Liver (tissue), 8 donors: ENCODE measurements at regions not wholly inside any gene's neighbourhood (a gene's known extent, or its start where the extent isn't known, plus 50 kb on each side); places are given as distances from the start of the nearest gene placed in this dataset.
A peak's percentile ranks its signal among the peaks of the same experiment; 100 is the strongest.
"Not testable (repeated sequence)": the region's sequence is repeated elsewhere in the genome, so short reads cannot be mapped to it uniquely, and the experiment has no call there.

ENCODE experiments used
- DNase-seq: peaks from one replicate; pipeline ENCODE4 v3.0.0-alpha.2; 2017; ENCODE audit warnings: low spot score
- H3K27ac ChIP-seq, 2 donors: one replicate each; pipeline ENCODE4 v1.7.0; 2013; ENCODE audit warnings: inconsistent platforms in 2 of 2, low read length in 2 of 2, control low read depth in 1 of 2, low read depth in 1 of 2, mild to moderate bottlenecking in 1 of 2
- H3K27me3 ChIP-seq, 4 donors: one replicate each; pipeline versions ENCODE4 v1.6.1 to v1.7.0; 2013; ENCODE audit warnings: low read length in 3 of 4, inconsistent platforms in 1 of 4, mild to moderate bottlenecking in 1 of 4, moderate library complexity in 1 of 4; ENCODE audit not compliant: control insufficient read depth in 4 of 4, insufficient read depth in 4 of 4
- H3K36me3 ChIP-seq, 4 donors: one replicate each; pipeline versions ENCODE4 v1.6.1 to v1.7.0; 2013; ENCODE audit warnings: low read length in 3 of 4, mild to moderate bottlenecking in 3 of 4, low read depth in 1 of 4, moderate library complexity in 1 of 4; ENCODE audit not compliant: control insufficient read depth in 4 of 4, insufficient read depth in 3 of 4
- H3K4me1 ChIP-seq, 4 donors: one replicate each; pipeline versions ENCODE4 v1.6.1 to v1.7.0; 2013; ENCODE audit warnings: low read length in 3 of 4, mild to moderate bottlenecking in 3 of 4, moderate library complexity in 1 of 4; ENCODE audit not compliant: control insufficient read depth in 4 of 4, insufficient read depth in 4 of 4
- H3K4me3 ChIP-seq, 3 donors: one replicate each; pipeline versions ENCODE4 v1.6.1 to v1.7.0; 2013; ENCODE audit warnings: low read length in 3 of 3, control low read depth in 1 of 3, low read depth in 1 of 3, mild to moderate bottlenecking in 1 of 3
- H3K9ac ChIP-seq, 2 donors: one replicate each; pipeline ENCODE4 v1.7.0; 2013; ENCODE audit warnings: low read length in 2 of 2, mild to moderate bottlenecking in 2 of 2, moderate library complexity in 2 of 2, control low read depth in 1 of 2, low read depth in 1 of 2
- H3K9me3 ChIP-seq, 4 donors: one replicate each; pipeline versions ENCODE4 v1.6.1 to v1.7.0; 2013; ENCODE audit warnings: low read length in 3 of 4; ENCODE audit not compliant: control insufficient read depth in 4 of 4
- FOXA1 ChIP-seq: IDR thresholded peaks from 2 replicates; pipeline ENCODE4 v1.6.1; 2016; ENCODE audit warnings: antibody characterized with exemption
- GABPA ChIP-seq, 2 donors: IDR thresholded peaks in 1 of 2; conservative IDR thresholded peaks in 1 of 2; 2 replicates each; pipeline ENCODE4 v1.6.1; 2016; ENCODE audit warnings: antibody characterized with exemption in 2 of 2, mild to moderate bottlenecking in 1 of 2, moderate library complexity in 1 of 2
- HNF4A ChIP-seq, 2 donors: conservative IDR thresholded peaks; 2 replicates each; pipeline ENCODE4 v1.6.1; 2016; ENCODE audit warnings: antibody characterized with exemption in 2 of 2, mild to moderate bottlenecking in 2 of 2
- HNF4G ChIP-seq: IDR thresholded peaks from 2 replicates; pipeline ENCODE4 v1.6.1; 2016; ENCODE audit warnings: antibody characterized with exemption
- JUND ChIP-seq, 2 donors: IDR thresholded peaks; 2 replicates each; pipeline ENCODE4 v1.6.1; 2016; ENCODE audit warnings: antibody characterized with exemption in 2 of 2
- NR2F2 ChIP-seq: IDR thresholded peaks from 2 replicates; pipeline ENCODE4 v1.6.1; 2016; ENCODE audit warnings: antibody characterized with exemption
- RAD21 ChIP-seq, 2 donors: IDR thresholded peaks; 2 replicates each; pipeline ENCODE4 v1.6.1; 2016; ENCODE audit warnings: antibody characterized with exemption in 2 of 2, mild to moderate bottlenecking in 2 of 2
- SP1 ChIP-seq: IDR thresholded peaks from 2 replicates; pipeline ENCODE4 v1.6.1; 2018; ENCODE audit warnings: antibody characterized with exemption, mild to moderate bottlenecking
- TAF1 ChIP-seq: conservative IDR thresholded peaks from 2 replicates; pipeline ENCODE4 v1.6.1; 2016; ENCODE audit warnings: antibody characterized with exemption, mild to moderate bottlenecking
- YY1 ChIP-seq: IDR thresholded peaks from 2 replicates; pipeline ENCODE4 v1.6.1; 2016; ENCODE audit warnings: antibody characterized with exemption, mild to moderate bottlenecking
- WGBS: extraction: QIAGEN DNeasy Blood & Tissue Kit; methylation state at CpG from one replicate; pipeline ENCODE4 v1.1.7; 2013; 5-methylcytosine and 5-hydroxymethylcytosine counted together
- TF ChIP-seq, protein P1 (sequence below): fragments of 150-350 bp; IDR thresholded peaks from 2 replicates; pipeline ENCODE4 v1.5.1; 2017; ENCODE audit warnings: improper control_type of control experiment, low read depth, low read length; ENCODE audit not compliant: missing input control
- TF ChIP-seq, protein P2 (sequence below): IDR thresholded peaks from 2 replicates; pipeline ENCODE4 v1.6.1; 2016; ENCODE audit warnings: antibody characterized with exemption
- TF ChIP-seq, protein P3 (sequence below): IDR thresholded peaks from 2 replicates; pipeline ENCODE4 v1.6.1; 2016; ENCODE audit warnings: antibody characterized with exemption
- TF ChIP-seq, protein P4 (sequence below): IDR thresholded peaks from 2 replicates; pipeline ENCODE4 v1.6.1; 2016; ENCODE audit warnings: antibody characterized with exemption
- TF ChIP-seq, protein P5 (sequence below): IDR thresholded peaks from 2 replicates; pipeline ENCODE4 v1.6.1; 2016; ENCODE audit warnings: antibody characterized with exemption, mild to moderate bottlenecking
- donor health status: healthy.
- donor health status: healthy.
- donor health status: healthy.
- donor health status: healthy.
- donor health status: healthy.

DNA sequence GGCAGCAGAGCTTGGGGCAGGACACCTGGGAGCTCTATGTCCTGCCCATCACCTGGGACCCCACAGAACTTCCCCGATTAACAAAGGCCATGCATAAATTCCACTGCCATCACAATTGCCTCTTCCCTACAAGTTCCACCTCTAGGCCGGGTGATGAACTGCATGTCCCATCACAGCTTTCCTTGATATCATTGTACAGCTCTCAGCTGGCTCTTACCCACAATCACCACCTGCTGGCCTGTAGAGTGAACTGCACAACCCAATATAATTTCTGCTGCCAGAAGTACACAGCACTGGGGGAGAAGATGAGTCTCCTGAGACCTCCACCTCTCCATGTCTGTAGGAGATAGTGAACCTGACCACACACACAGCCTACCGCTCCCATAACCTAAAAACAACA is 285.0 kb upstream of the AADAT start:
- no peak for TF ChIP-seq YY1
- TF ChIP-seq, protein P1, sequence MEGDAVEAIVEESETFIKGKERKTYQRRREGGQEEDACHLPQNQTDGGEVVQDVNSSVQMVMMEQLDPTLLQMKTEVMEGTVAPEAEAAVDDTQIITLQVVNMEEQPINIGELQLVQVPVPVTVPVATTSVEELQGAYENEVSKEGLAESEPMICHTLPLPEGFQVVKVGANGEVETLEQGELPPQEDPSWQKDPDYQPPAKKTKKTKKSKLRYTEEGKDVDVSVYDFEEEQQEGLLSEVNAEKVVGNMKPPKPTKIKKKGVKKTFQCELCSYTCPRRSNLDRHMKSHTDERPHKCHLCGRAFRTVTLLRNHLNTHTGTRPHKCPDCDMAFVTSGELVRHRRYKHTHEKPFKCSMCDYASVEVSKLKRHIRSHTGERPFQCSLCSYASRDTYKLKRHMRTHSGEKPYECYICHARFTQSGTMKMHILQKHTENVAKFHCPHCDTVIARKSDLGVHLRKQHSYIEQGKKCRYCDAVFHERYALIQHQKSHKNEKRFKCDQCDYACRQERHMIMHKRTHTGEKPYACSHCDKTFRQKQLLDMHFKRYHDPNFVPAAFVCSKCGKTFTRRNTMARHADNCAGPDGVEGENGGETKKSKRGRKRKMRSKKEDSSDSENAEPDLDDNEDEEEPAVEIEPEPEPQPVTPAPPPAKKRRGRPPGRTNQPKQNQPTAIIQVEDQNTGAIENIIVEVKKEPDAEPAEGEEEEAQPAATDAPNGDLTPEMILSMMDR: peak; percentile 96
- peak; percentile 88 to 96 for TF ChIP-seq RAD21 (IDR thresholded peaks at IDR 0.05)
- WGBS: 46% methylated on average over 3 of the region's 3 CpGs
- H3K27ac ChIP-seq: no peak overlapping the region
- H3K4me1 ChIP-seq: no peaks in the 10 kb centered on the region
- no peaks in the 10 kb centered on the region for H3K9me3 ChIP-seq
- no peaks in the 10 kb centered on the region for H3K36me3 ChIP-seq
- no peaks in the 10 kb centered on the region for H3K27me3 ChIP-seq
- H3K9ac ChIP-seq: no peak overlapping the region
- H3K4me3 ChIP-seq: no peak overlapping the region
- DNase-seq: no peak

DNA sequence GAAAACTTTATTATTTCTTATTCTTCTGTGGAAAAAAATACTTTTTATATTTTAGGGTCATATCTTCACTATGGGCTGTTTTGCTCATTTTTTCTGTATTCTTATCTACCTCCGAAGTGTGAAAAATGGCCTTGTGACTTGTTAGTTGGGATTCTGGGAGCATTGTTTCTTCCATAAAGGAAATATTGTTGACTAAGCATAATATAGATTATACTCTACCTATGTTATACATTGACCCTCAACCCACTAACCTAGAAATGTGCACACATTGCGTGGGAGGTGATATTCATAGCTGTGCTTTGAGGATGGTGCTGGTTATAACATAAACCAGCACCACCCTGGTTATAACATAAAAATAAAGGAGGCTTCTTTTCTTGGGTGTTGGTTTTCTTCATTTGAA is 259.2 kb upstream of the AADAT start:
- DNase-seq: no peak
- peaks cover 0 to 5% (median 0%) of the 10 kb centered on the region in 4 donors for H3K27me3 ChIP-seq
- 82% methylated on average over 2 of the region's 2 CpGs for WGBS
- TF ChIP-seq, protein P2, sequence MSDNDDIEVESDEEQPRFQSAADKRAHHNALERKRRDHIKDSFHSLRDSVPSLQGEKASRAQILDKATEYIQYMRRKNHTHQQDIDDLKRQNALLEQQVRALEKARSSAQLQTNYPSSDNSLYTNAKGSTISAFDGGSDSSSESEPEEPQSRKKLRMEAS: no peak
- TF ChIP-seq, protein P3, sequence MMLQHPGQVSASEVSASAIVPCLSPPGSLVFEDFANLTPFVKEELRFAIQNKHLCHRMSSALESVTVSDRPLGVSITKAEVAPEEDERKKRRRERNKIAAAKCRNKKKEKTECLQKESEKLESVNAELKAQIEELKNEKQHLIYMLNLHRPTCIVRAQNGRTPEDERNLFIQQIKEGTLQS: no peak
- no peak for TF ChIP-seq TAF1
- no peak for TF ChIP-seq GABPA (IDR thresholded peaks at IDR 0.05 in 1 of 2, conservative IDR thresholded peaks at IDR 0.05 in 1 of 2)
- TF ChIP-seq SP1: no peak
- TF ChIP-seq NR2F2: no peak
- TF ChIP-seq JUND (IDR thresholded peaks at IDR 0.05): no peak
- no peak for TF ChIP-seq HNF4A (conservative IDR thresholded peaks at IDR 0.05)
- no peak for TF ChIP-seq HNF4G
- TF ChIP-seq, protein P4, sequence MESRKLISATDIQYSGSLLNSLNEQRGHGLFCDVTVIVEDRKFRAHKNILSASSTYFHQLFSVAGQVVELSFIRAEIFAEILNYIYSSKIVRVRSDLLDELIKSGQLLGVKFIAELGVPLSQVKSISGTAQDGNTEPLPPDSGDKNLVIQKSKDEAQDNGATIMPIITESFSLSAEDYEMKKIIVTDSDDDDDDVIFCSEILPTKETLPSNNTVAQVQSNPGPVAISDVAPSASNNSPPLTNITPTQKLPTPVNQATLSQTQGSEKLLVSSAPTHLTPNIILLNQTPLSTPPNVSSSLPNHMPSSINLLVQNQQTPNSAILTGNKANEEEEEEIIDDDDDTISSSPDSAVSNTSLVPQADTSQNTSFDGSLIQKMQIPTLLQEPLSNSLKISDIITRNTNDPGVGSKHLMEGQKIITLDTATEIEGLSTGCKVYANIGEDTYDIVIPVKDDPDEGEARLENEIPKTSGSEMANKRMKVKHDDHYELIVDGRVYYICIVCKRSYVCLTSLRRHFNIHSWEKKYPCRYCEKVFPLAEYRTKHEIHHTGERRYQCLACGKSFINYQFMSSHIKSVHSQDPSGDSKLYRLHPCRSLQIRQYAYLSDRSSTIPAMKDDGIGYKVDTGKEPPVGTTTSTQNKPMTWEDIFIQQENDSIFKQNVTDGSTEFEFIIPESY: no peak
- no peak for TF ChIP-seq FOXA1
- TF ChIP-seq, protein P5, sequence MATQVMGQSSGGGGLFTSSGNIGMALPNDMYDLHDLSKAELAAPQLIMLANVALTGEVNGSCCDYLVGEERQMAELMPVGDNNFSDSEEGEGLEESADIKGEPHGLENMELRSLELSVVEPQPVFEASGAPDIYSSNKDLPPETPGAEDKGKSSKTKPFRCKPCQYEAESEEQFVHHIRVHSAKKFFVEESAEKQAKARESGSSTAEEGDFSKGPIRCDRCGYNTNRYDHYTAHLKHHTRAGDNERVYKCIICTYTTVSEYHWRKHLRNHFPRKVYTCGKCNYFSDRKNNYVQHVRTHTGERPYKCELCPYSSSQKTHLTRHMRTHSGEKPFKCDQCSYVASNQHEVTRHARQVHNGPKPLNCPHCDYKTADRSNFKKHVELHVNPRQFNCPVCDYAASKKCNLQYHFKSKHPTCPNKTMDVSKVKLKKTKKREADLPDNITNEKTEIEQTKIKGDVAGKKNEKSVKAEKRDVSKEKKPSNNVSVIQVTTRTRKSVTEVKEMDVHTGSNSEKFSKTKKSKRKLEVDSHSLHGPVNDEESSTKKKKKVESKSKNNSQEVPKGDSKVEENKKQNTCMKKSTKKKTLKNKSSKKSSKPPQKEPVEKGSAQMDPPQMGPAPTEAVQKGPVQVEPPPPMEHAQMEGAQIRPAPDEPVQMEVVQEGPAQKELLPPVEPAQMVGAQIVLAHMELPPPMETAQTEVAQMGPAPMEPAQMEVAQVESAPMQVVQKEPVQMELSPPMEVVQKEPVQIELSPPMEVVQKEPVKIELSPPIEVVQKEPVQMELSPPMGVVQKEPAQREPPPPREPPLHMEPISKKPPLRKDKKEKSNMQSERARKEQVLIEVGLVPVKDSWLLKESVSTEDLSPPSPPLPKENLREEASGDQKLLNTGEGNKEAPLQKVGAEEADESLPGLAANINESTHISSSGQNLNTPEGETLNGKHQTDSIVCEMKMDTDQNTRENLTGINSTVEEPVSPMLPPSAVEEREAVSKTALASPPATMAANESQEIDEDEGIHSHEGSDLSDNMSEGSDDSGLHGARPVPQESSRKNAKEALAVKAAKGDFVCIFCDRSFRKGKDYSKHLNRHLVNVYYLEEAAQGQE: no peak
- no peak overlapping the region for H3K9ac ChIP-seq
- H3K36me3 ChIP-seq: no peaks in the 10 kb centered on the region
- no peak overlapping the region for H3K27ac ChIP-seq
- H3K9me3 ChIP-seq: no peaks in the 10 kb centered on the region
- no peaks in the 10 kb centered on the region for H3K4me1 ChIP-seq
- no peak overlapping the region for H3K4me3 ChIP-seq

DNA sequence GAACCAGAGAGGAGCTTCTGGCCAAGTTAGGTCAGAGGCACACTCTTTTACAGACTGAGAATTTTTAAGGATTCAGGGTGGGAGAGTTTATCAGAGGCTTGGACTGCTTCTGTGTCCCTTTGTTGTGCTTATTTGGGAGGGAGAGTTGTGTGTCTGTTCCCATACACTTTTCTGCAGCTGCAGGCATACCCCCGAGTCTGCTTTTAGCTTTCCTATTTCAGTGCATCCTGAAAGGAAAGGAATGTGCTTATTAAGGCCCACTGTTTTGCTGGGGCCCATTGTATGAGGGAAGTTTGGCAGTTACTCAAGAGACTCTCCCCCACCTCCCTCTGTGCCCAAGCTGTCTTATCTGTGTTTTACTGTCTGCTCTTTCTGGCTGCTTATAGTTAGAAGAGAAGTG is 257.4 kb upstream of the AADAT start:
- H3K27ac ChIP-seq, H3K9me3 ChIP-seq, DNase-seq, H3K27me3 ChIP-seq, H3K36me3 ChIP-seq, H3K4me1 ChIP-seq, H3K9ac ChIP-seq, H3K4me3 ChIP-seq: not testable (repeated sequence)
- WGBS: 58% methylated on average over 1 of the region's 1 CpG
